Right hindlimb (tissue), 1 donor: ENCODE measurements at regions not wholly inside any gene's neighbourhood (a gene's known extent, or its start where the extent isn't known, plus 50 kb on each side); places are given as distances from the start of the nearest gene placed in this dataset.

Experiments used
- DNase-seq: peaks from one replicate; pipeline ENCODE4 v3.0.0-alpha.2; 2018

DNA sequence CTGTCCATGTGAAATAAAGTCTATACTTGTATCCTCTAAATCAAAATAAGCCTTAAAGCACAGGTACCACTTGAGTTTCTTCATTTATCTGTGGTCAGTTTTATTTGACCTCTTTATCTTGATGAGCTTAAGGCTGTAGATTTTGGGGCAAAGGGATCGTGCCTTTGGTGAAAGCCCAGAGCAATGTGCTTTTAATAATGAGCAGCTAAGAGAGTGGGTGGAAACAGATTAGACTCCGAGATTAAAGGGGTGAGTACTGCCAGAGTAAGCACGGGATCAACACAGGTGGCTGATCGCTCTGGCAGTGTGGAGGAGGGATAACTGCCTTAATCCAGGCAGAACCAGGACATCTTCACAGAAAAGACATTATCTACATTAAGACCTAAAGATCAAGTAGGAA lies 280.4 kb downstream of the TDRD15 start:
- DNase-seq: no peak

DNA sequence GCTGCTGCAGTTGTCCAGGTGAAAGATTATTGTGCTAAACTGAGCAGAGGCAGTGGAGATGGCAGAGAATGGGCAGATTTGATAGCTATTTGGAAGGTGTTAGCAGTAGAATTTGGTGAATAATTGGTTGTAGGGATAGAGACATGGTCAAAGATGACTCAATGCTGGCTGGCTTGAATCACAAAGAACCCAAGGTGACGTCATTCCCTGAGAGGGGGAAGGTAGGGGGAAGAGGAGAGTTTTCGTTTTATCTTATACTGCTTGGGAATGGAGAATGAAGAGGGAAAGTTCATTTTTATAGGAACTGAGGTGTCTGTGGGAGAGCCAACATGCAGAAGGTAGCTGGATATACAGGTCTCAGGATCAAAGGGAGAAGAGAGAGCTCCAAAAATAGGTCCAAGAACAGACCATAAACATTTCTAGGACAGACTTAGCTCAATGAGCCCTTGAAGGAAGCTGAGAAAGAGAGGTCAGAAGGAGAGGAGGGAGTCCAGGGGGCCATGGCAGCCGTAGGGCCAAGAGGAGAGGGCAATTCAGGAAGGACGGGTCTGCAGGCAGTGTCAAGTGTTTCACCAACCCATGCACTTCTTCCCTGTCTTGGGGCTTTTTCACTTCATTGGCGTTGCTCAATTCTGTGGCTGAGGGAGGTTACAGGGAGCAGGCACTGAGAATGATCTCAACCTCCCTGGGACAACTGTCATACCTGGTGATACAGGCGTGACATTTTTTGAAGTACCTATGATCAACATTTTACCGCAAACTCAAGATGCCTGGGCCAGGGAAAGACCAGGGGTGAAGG lies 281.3 kb downstream of the TDRD15 start:
- DNase-seq: no peak

- peak; percentile 44 for DNase-seq
Measured at GRCh38 chr2:21406386-21406785, 282.6 kb downstream of the TDRD15 start.

GRCh38 chr2:21406911-21407310 lies 283.1 kb downstream of the TDRD15 start:
- peak; percentile 51 for DNase-seq

GRCh38 chr2:21407851-21408250 lies 284.1 kb downstream of the TDRD15 start:
- DNase-seq: peak; percentile 39

DNA sequence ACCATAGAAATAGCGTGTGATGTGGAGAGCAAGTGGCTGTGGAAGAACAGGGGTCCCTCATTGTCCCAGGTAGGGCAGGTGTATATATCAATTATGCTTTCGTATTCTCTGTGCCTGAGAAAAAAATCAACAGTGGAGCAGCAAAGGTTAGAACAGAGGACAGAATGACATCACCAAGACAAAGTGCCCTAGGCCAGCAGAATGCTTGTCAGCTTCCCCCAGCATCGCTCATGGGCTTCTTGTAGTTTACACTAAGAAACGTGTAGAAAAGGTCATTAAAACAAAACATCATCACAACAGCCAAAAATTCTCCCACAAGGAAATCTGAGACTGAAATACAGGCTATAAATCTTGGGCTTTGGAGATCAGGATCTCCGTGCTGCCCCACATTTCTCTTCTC lies 288.0 kb downstream of the TDRD15 start:
- DNase-seq: no peak

DNA sequence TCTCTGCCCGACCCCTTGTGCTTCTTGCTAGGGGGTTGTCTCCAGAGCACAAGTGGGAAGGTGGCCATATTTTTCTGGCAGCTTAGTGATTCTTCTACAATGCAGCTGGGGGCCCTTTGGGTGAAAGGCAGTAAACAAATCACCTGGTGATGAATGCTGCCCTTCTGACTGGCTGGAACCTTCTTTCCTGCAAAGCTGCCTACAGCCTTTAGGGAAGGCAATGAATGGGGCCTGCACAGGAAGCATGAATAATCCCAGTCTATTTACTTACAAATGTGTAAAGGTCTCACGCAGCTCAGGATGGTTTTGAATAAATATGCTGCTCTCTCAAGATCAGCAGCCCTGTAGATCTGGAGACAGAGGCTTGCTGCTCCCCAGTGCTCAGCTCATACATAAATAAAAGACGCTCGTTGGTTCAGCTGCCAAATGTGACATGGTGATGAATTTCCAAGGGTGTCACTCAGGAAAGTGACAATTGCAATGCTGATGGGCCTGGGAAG lies 289.2 kb downstream of the TDRD15 start:
- DNase-seq: no peak

DNA sequence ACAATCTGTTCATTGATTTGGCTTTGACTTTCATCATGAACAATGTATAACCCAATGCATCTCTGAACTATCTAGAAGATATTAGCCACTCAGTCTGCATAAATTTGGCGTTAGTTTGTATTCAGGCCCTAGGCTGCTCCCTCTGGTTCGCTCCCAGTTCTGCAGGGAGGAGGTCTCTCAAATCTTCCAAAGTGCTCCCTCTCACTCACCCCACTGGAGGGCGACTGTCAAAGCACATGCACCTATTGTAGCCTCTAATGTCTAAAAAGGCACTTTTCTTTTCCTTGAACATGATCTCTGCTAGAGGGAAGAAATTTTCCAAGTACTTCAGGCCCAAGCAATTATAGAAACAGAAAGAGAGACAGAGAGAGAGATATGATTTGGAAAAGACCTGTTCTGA lies 291.5 kb downstream of the TDRD15 start:
- DNase-seq: no peak

DNA sequence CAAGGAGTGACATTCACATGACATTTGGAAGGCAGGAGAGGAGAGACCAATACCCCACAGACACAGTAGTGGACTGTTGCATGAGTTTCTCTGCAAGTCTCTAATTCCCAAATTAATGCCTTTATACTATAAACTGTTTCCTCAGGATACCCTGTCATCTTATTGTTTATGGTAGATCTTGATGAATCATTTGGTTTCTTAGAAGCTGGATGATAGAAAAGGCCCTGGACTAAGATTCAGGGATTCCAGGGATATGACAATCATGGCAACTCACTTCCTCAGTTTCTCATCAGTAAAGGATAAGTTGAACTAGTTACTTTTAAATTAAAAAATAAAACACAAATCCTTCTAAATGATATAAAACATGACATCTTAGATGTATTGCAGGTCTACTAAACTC lies 292.5 kb downstream of the TDRD15 start:
- no peak for DNase-seq

DNA sequence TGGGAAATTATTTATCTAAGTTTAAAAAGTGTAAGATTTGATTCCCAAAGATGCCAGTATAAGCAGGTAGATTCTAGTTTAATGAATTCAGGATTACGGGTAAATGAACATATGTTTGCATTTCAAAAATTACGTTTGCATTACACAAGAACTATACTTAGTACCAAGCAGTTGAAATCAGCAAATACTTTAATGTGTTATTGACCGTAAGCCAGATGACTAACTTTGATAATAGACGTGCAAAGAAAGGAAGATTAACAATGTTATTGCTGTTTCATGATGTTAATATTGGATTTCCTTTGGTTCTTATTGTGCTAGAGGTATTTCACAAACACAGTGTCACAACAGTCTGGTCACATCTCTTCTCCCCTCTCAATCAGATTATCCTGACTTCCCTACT lies 294.7 kb downstream of the TDRD15 start:
- no peak for DNase-seq

DNA sequence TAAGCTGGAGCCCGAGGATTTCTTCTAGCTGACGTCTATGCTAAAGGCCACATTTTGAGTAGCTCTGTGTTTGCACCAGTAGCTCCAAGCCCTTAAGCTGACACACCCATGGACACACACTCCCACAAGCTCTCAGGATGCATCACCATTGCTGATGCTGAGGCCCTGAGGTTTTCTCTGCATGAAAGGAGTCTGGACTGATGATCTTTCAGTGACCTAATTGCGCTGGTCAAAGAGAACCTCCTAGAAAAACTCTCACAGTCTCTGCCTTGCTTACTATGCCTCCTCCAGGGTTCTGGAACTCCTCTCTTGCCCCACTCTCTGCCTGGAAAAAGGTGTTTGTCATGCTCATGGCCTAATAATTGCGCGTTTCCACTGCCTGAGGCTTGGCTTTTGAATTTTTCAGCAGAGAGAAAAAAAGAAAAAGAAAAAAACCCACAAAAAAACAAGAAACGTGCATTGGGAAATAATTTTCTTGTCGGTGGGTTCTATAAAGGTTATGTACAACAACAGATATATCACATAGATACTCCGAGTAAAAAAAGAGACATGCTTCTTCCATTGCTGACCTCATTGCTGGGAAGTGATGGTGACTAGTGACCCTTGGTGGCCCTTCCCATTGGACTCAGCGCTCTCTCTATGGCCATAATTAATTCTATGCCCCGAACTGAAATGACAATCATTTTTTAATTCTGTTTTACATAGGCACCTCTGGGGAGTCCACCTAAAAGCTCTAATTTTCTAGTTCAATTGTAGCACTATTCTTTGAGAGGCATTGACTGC lies 297.0 kb downstream of the TDRD15 start:
- DNase-seq: no peak

- DNase-seq: no peak
Measured at GRCh38 chr2:21422050-21422449, 298.3 kb downstream of the TDRD15 start.

DNA sequence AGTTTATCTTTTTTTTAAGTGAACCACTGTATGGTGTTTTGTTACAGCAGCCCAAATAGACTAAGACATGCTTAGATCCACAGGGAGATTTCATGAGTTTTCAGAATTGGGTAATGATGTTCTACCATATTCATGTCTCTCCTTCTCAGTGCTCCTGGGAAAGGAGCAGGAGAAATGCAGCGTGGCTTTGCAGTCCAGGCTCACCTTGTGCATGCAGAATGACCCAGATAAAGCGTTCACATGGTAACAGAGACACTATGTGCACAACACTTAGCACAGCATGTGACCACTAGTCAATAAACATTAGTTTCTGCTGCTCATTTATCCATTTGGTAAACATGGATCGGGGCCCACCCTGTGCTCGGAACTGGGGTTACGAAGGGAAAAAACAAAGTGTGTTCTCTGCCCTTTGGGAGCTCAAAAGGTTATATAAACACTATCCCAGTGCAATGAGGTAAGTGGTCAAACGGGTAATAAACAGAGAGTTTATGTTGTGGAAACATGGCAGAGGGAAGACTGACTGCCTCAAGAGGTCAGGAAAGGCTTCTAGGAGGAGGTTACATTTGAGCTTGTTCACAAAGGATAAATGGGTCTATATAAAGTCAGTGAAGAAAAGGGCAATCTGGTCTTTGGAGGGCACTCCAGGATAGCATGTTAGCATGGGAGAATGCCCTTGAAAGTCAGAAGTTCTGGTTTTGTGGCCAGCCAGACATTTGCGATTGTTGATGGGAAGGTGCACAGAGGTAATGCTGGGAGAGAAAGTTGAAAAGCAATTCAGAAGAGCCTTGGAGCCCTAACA lies 299.2 kb downstream of the TDRD15 start:
- DNase-seq: no peak

DNA sequence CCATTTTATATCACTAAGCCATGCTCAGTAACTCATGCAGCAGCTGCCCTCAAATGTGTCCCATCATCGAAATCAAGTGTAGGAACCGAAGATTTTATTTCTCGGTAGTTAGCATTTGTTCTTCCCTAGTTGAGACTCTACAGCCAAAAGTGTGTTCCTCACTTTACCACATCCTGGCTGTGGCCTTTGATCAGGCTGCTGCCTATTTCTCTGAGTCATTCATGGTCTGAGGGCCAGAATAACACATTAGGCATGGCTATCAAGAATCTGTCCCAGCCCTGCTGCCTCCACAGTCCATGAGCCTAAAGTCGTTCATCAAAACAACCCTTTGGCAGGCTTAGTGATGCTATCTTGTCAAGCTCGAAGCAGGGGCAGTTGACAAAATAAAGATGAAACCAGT lies 300.1 kb downstream of the TDRD15 start:
- no peak for DNase-seq

DNA sequence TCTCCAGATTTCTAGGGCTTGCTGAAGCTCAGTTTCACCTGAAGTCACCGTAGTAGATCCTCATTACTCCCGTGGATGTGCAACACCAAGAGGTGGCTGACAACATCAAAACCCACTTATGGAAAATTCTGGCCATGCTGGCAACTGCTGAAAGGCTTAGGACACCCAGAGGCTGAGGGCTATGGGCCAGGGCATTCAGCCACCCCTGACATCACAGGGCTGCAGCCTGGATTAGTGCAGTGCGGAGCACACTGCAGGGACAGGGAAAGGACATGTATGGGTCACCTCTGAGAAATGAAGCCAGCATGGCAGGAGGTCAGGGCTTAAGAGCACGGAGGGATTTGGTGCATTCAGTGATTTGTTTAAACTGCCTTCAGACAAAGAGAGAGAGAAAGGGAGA lies 300.6 kb downstream of the TDRD15 start:
- DNase-seq: no peak

GRCh38 chr2:21427606-21428005 lies 303.8 kb downstream of the TDRD15 start:
- no peak for DNase-seq

DNA sequence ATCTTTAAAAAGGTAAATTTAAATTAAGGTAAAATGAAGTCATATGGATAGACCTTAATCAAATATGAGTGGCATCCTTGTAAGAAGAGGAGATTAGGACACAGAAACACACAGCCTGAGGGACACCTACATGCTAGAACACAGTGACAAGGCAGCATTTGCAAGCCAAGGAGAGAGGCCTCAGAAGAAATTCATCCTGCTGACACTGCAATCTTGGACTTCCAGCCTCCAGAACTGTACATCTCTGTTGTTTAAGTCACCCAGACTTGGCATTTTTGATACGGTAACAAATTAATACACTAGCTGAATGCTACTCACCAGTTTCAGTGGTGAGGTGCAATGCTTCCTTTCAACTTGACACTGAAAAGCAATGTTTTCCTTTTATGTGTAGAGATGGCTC lies 305.0 kb downstream of the TDRD15 start:
- DNase-seq: no peak

DNA sequence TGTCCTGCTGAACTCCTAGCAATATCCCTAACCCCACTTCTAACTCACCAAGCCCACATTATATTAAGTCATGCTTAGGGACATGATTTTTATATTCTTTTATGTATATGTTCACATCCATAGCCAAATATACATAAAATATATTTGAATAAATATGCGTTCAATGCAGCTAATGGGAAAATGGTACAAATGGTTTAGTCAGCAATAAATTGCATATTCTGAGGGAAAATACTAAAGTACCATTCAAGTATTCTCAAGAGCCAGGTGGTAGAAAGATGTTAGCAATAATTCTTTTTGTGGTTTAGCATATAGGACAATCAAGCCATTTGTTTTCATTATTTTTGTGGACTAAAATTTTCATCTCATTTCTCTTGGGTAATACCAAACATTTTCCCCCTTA lies 306.0 kb downstream of the TDRD15 start:
- DNase-seq: no peak

GRCh38 chr2:21431078-21431477 lies 307.3 kb downstream of the TDRD15 start:
- no peak for DNase-seq

GRCh38 chr2:21438949-21439348 lies 315.2 kb downstream of the TDRD15 start:
- no peak for DNase-seq

DNA sequence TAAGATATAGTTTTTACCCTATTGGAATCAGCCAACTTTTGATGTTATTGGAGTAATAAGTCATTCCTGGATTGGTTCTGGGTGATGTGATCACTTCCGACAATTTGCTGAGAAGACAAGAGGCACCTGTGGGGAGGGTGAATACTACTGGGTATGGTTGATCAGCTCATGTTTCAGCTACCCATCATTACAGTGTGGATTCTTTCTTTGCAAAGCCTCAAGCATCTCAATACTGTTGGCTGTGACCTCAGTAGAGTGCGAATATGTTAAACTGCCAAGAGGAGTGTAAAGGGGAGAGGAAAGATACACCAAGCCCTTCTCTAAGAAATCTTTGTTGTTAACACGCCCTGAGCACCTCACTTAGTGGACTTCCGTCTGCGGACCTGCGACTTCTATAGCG lies 317.7 kb downstream of the TDRD15 start:
- DNase-seq: no peak

- no peak for DNase-seq
Measured at GRCh38 chr2:21443494-21444105, 319.8 kb downstream of the TDRD15 start.

DNA sequence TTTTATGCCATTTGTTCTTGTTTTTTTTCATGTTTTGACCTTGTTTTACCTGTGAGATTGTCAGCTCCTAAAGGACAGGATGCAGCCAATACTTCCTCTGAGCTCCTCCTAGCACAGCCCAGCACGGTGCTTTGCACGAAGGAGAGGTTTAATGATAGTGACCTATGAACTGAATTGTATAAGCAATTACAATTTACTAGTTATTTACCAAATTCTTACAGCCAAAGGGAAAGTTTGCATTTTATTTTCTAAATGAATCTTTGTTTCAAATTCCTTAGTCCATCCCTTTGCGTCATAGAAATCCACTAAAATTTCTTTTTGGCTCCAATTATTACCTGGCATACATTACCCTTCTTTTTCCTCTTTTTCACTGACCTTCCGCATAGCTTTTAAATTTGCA lies 326.1 kb downstream of the TDRD15 start:
- no peak for DNase-seq
